Activated CD8-positive, alpha-beta memory T cell treated with anti-CD3 and anti-CD28 coated beads for 36 hours (primary cell): ENCODE measurements at regions not wholly inside any gene's neighbourhood (a gene's known extent, or its start where the extent isn't known, plus 50 kb on each side); places are given as distances from the start of the nearest gene placed in this dataset.
"Not testable (repeated sequence)": the region's sequence is repeated elsewhere in the genome, so short reads cannot be mapped to it uniquely, and the experiment has no call there.

Experiments
- CTCF ChIA-PET: fragments of 350-600 bp; sonication (Branson Sonifier 250); formaldehyde crosslinking; loops from one replicate; lab custom pipeline; 2021; ENCODE audit warnings: antibody characterized with exemption; lab: Charles Lee
- POLR2A ChIA-PET: fragments of 350-600 bp; sonication (Branson Sonifier 250); formaldehyde crosslinking; loops from one replicate; lab custom pipeline; 2021; ENCODE audit warnings: antibody characterized with exemption; lab: Charles Lee

GRCh38 chr7:13104128-13104527 lies 416.7 kb downstream of the ARL4A start:
- ChIA-PET CTCF (no interaction called here), POLR2A (no interaction called here)

DNA sequence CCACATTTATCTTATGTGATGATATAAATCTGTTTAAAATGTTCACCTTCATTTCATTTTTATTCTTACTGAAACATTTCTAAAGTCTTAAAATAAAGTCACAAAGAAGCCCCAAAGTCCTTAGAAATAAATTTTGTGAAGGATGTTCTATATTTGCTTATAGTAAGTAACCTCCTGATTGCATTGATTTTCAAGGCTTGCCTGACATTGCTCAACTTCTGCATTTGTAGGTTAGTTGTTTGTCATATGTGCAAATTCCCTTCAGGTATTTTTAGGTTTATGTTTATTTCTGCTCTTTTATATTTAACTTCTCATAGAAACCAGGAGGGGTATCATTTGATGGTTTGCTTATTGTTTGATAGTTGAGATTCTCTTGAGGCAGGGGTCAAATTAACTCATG lies 417.8 kb downstream of the ARL4A start:
- CTCF ChIA-PET, result no interaction called here
- POLR2A ChIA-PET, result no interaction called here

DNA sequence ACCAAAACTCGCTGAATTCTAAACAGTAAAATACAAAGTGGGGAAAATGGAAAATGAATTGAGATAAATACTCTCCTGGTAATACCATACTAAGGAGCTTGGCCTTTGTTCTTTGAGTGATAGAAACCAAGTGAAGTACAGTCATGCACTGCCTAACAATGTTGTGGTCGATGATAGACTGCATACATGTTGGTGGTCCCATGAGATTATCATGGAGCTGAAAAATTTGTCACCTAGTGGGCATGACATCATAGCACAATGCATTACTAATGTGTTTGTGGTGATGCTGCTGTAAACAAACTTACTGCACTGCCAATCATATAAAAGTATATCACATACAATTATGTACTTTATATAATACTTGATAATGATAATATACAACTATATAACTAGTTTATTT lies 419.1 kb downstream of the ARL4A start:
- CTCF ChIA-PET, result no interaction called here
- POLR2A ChIA-PET, result no interaction called here

GRCh38 chr7:13107291-13107690 lies 419.9 kb downstream of the ARL4A start:
- ChIA-PET CTCF (no interaction called here), POLR2A (no interaction called here)

DNA sequence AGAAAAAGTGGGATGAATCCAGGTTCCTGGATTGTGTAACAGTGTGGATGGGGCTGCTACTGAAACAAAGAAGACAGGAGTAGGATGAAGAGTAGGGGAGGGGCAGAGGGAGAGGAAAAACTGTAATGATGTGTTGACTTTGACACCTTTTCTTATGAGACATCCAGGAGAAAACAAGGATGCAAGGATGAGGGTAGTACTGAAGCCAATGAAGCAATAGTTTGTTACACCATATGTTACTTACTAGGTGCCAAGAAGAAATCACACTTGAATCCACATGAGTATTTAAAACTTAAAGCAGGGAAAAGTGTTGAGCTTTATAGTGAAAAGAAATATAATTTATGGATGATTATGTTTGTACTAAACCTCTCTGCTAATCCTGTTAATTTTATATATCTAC lies 420.6 kb downstream of the ARL4A start:
- ChIA-PET CTCF (no interaction called here), POLR2A (no interaction called here)

DNA sequence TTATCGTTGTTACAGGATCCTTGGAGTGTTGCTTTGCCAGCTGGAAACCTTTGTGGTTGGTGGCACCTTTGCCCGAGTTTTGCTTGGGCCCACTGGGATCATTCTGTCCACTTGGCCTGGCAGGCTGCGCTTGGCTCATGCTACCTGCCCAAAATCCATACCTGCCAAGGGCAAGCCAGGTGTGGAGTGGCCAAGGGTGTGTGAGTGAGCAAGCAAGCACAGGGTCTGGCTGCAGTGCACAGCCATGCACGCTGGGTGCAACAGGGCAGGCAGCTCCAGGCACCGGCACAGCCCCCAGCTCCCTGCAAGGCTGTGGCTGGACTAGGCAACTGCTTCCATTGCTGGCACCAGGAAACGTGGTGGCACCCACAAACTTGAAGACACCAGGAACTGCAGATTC lies 421.8 kb downstream of the ARL4A start:
- CTCF ChIA-PET, result no interaction called here

DNA sequence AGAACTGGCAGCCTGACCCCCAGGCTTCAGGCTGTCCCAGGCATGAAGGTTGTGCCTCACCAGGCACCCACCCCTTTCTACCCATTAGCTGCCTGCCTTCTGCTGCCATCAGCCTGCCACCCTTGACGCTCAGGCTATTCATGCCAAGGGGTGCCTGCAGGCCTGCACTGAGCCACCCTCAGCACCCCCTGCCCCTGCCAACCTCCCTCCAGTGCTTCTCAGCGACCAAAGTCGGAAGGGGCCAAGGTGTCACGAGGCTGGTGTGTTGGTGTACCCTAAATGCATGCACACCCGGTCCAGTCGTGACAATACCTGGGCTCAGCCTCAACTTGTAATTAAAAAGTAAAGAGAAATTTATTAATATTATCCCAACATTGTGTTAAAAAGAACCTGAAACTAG lies 422.7 kb downstream of the ARL4A start:
- ChIA-PET CTCF (no interaction called here), POLR2A (no interaction called here)

More for the DNA sequence above, 421.8 kb downstream of the ARL4A start:
- POLR2A ChIA-PET, result no interaction called here

- ChIA-PET POLR2A (no interaction called here), CTCF (interaction anchor here (1.5 kb wide), 1 partner anchor 32 kb away, joined by 3 read pairs; no protein-coding TSS in a partner anchor)
These were observed 423.8 kb downstream of the ARL4A start for GRCh38 chr7:13111230-13111629.

DNA sequence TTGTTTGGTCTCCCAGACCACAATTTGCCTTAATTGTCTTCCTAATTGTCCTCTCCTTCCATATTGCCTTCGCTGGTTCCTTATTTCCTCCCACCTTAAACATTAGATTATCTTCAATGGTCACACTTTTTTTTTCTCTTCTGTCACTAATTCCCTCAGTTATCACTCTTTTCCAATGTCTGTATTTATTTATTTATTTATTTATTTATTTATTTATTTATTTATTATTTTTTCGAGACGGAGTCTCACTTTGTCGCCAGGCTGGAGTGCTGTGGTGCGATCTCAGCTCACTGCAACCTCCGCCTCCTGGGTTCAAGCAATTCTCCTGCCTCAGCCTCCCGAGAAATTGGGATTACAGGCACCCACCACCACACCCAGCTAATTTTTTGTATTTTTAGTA lies 426.8 kb downstream of the ARL4A start:
- POLR2A ChIA-PET, CTCF ChIA-PET: not testable (repeated sequence)

GRCh38 chr7:13115157-13115772 lies 427.8 kb downstream of the ARL4A start:
- ChIA-PET POLR2A (no interaction called here), CTCF (no interaction called here)

DNA sequence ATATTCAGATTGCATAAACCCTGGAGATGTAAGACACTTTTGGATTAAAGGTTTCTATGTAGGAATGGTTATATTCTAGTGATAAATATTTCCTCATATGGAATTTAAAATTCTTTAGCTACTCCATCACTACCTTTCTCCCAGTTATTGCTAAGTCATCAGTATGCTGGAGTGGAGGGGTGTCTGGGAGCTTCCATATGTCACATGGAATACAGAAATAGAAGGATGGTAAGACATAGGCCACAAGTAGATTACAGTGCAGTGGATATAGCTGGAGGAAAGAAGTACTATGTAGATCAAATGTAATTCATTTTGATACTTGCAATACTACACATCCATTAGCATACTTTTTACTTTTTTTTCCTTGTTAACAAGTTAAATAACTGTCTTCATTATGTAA lies 428.4 kb downstream of the ARL4A start:
- POLR2A ChIA-PET, result no interaction called here
- CTCF ChIA-PET, result no interaction called here

- ChIA-PET CTCF (no interaction called here), POLR2A (no interaction called here)
These were observed 429.7 kb downstream of the ARL4A start for GRCh38 chr7:13117103-13117502.

GRCh38 chr7:13117592-13117991 lies 430.2 kb downstream of the ARL4A start:
- ChIA-PET POLR2A (no interaction called here), CTCF (no interaction called here)

- CTCF ChIA-PET, POLR2A ChIA-PET: not testable (repeated sequence)
These were observed 437.2 kb downstream of the ARL4A start for GRCh38 chr7:13124629-13125028.

DNA sequence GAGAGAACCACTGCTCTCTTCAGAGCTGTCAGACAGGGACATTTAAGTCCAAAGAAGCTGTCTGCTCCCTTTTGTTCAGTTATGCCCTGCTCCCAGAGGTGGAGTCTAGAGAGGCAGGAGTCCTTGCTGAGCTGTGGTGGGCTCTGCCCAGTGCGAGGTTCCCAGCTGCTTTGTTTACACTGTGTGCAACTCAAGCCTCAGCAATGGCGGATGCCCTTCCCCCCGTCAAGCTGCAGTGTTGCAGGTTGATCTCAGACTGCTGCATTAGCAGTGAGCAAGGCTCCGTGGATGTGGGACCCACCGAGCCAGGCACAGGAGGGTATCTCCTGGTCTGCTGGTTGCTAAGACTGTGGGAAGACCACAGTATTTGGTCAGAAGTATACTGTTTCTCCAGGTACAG lies 438.9 kb downstream of the ARL4A start:
- CTCF ChIA-PET, result no interaction called here
- POLR2A ChIA-PET, result no interaction called here

GRCh38 chr7:13130321-13130720 lies 442.9 kb downstream of the ARL4A start:
- ChIA-PET CTCF (no interaction called here), POLR2A (no interaction called here)

DNA sequence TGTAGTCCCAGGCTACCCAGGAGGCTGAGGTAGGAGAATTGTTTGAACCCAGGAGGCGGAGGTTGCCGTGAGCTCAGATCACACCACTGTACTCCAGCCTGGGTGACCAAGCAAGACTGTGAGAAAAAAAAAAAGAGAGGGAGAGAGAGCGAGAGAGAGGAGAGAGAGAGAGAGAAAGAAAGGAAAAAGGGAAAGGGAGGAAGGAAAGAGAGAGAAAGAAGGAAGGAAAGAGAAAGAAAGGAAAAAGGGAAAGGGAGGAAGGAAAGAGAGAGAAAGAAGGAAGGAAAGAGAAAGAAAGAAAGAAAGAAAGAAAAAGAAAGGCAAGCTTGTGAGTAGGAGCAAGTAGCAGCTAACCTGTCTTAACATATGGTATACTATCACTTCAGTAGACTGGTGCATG lies 443.5 kb downstream of the ARL4A start:
- POLR2A ChIA-PET, CTCF ChIA-PET: not testable (repeated sequence)

DNA sequence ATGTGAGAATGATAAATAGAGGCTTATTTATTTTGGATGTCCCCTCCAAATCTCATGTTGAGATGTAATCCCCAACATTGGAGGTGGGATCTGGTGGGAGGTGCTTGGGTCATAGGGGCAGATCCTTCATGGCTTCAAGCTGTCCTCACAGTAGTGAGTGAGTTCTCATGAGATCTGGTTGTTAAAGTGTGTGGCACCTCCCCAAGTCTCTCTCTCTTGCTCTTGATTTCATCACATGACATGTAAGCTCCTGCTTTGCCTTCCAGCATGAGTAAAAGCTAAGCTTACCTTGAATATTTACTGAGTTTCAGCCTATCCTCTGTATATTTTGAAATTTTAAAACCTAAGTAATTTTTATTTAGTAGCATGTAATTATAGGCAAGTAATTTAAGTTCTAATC lies 444.9 kb downstream of the ARL4A start:
- POLR2A ChIA-PET, result no interaction called here
- CTCF ChIA-PET, result no interaction called here

- CTCF ChIA-PET, POLR2A ChIA-PET: not testable (repeated sequence)
These were observed 448.9 kb downstream of the ARL4A start for GRCh38 chr7:13136345-13136744.

DNA sequence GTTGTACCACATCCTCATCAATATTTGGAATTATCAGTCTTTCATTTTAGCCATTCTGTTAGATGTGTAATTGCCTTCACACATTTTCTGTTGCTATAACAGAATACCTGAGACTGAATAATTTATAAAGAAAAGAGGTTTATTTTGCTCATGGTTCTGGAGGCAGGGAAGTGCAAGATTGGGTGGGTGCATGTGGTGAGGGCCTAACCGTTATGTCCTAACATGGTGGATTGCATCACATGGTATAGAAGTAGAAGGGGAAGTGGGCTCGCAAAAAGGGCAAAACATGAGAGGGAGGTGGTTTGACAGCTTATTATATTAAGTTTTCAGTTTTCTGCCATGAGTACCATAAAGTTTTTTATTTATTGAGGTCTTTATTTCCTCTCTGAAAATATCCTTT lies 452.0 kb downstream of the ARL4A start:
- ChIA-PET CTCF (no interaction called here), POLR2A (no interaction called here)

GRCh38 chr7:13144673-13145072 lies 457.2 kb downstream of the ARL4A start:
- CTCF ChIA-PET, result no interaction called here
- POLR2A ChIA-PET, result no interaction called here

- CTCF ChIA-PET, result interaction anchor here (0.6 to 1.2 kb wide), 2 partner anchors 50 to 247 kb away, joined by 3 to 5 read pairs; no protein-coding TSS in a partner anchor
- POLR2A ChIA-PET, result no interaction called here
These were observed 461.1 kb downstream of the ARL4A start for GRCh38 chr7:13148548-13148947.
